ENCODE measurements at regions not wholly inside any gene's neighbourhood (a gene's known extent, or its start where the extent isn't known, plus 50 kb on each side); places are given as distances from the start of the nearest gene placed in this dataset.

GRCh38 chr16:8047736-8048135 lies 542.6 kb downstream of the TMEM114 start (continued):
- TF ChIP-seq ZNF462 (CRISPR knock-in tag; IDR thresholded peaks at IDR 0.05) (no peak), POLR2AphosphoS5 (IDR thresholded peaks at IDR 0.05; ENCODE audit: low read depth) (no peak), CTCF (conservative IDR thresholded peaks at IDR 0.05; ENCODE audit: low read depth in 2 of 2) (no peak), CREB1 (CRISPR knock-in tag; IDR thresholded peaks at IDR 0.05; ENCODE audit: low read depth) (no peak)

- H3K79me2 ChIP-seq (replicated peaks; ENCODE audit: insufficient read depth): no peaks in the 10 kb centered on the region
- H3F3A ChIP-seq (replicated peaks; ENCODE audit: low read depth): no peaks in the 10 kb centered on the region
- H3K9me2 ChIP-seq (ENCODE audit: insufficient read depth): no peaks in the 10 kb centered on the region
- peaks cover 33% of the 10 kb centered on the region for H3K9me3 Mint-ChIP-seq
- no peak overlapping the region for H3K4me2 ChIP-seq
- no peak overlapping the region for H2AFZ ChIP-seq
- no peaks in the 10 kb centered on the region for H3K4me1 ChIP-seq (ENCODE audit: insufficient read depth)
- H3K36me3 Mint-ChIP-seq (ENCODE audit: low read depth): peaks cover 3% of the 10 kb centered on the region; the same call in 1 of the 3 replicates
- no peak overlapping the region for H3K27ac Mint-ChIP-seq
- no peaks in the 10 kb centered on the region for H4K20me1 ChIP-seq (replicated peaks; ENCODE audit: insufficient read depth)
- H3K36me3 ChIP-seq (ENCODE audit: insufficient read depth): no peaks in the 10 kb centered on the region
- H3K27ac ChIP-seq (ENCODE audit: low read depth): no peak overlapping the region
- no peaks in the 10 kb centered on the region for H3K4me1 Mint-ChIP-seq
- ATAC-seq: no peak
- no peak for DNase-seq (ENCODE audit: low spot score)
- no peak overlapping the region for H3K4me3 Mint-ChIP-seq
- H3K27me3 ChIP-seq (ENCODE audit: insufficient read depth): no peaks in the 10 kb centered on the region
- H3K4me3 ChIP-seq: no peak overlapping the region
- H3K27me3 Mint-ChIP-seq (ENCODE audit: insufficient read depth, low read depth, poor library complexity): peaks cover 3% of the 10 kb centered on the region
- no peak for TF ChIP-seq REST (IDR thresholded peaks at IDR 0.05; ENCODE audit: unreplicated experiment)
- no peak for TF ChIP-seq CTCF (conservative IDR thresholded peaks at IDR 0.05; ENCODE audit: low read depth in 2 of 2)
- no peak for TF ChIP-seq ETS1 (IDR thresholded peaks at IDR 0.05)
- TF ChIP-seq ZNF114 (CRISPR knock-in tag; IDR thresholded peaks at IDR 0.05): no peak
Observed at GRCh38 chr16:8044796-8045195, 545.5 kb downstream of the TMEM114 start.

Data from GM23338 (cell line).